ENCODE measurements at regions not wholly inside any gene's neighbourhood (a gene's known extent, or its start where the extent isn't known, plus 50 kb on each side); places are given as distances from the start of the nearest gene placed in this dataset.

DNA sequence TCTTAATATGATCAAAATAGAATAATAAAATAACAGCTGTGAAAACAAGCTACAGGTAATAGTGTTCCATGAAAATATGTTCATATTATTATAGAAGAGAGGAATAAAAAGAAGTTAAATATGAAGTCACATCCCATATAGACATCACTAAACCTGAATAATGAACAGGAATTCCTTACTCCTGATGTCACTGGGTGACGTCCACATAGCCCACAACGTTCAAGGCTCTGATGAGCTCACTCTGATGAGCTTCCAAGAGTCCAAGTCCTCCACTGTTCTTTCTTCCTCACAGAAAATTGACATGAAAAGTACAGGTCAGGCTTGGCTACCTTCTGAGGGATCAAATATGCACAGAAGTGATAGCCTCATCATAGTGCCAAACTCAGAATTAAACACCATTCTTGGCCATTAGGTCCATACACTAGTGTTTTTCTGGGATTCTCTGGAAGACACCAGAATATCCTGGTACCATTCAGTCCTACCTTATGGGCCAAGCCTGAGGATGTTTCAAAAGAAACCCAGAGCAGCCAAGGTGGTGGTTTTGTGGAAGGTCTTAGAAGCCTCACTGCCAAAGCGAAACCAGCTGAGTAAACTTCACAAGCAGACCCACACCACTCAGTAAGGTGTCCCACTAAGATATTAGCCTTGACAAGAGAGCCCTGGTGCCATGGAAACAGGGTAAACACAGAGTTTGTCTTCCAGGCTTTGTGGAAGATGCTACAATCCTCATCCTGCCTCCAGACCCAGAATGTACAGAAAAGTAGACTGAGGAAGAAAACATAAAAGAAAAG lies 138.4 kb upstream of the HHIP start:
- TF ChIP-seq, protein P1, sequence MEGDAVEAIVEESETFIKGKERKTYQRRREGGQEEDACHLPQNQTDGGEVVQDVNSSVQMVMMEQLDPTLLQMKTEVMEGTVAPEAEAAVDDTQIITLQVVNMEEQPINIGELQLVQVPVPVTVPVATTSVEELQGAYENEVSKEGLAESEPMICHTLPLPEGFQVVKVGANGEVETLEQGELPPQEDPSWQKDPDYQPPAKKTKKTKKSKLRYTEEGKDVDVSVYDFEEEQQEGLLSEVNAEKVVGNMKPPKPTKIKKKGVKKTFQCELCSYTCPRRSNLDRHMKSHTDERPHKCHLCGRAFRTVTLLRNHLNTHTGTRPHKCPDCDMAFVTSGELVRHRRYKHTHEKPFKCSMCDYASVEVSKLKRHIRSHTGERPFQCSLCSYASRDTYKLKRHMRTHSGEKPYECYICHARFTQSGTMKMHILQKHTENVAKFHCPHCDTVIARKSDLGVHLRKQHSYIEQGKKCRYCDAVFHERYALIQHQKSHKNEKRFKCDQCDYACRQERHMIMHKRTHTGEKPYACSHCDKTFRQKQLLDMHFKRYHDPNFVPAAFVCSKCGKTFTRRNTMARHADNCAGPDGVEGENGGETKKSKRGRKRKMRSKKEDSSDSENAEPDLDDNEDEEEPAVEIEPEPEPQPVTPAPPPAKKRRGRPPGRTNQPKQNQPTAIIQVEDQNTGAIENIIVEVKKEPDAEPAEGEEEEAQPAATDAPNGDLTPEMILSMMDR (IDR thresholded peaks at IDR 0.05; ENCODE audit: unreplicated experiment) = no peak
- no peak for DNase-seq (ENCODE audit: low spot score, unreplicated experiment)
- H3K27ac Mint-ChIP-seq = no peak overlapping the region
- no peak overlapping the region for H3K4me3 Mint-ChIP-seq (ENCODE audit: low read depth)
- no peaks in the 10 kb centered on the region for H3K9me3 Mint-ChIP-seq (ENCODE audit: low read depth)
- H3K4me1 Mint-ChIP-seq (ENCODE audit: low read depth) = no peaks in the 10 kb centered on the region
- peaks cover 14% of the 10 kb centered on the region for H3K27me3 Mint-ChIP-seq
- H3K36me3 Mint-ChIP-seq (ENCODE audit: insufficient read depth) = no peaks in the 10 kb centered on the region

DNA sequence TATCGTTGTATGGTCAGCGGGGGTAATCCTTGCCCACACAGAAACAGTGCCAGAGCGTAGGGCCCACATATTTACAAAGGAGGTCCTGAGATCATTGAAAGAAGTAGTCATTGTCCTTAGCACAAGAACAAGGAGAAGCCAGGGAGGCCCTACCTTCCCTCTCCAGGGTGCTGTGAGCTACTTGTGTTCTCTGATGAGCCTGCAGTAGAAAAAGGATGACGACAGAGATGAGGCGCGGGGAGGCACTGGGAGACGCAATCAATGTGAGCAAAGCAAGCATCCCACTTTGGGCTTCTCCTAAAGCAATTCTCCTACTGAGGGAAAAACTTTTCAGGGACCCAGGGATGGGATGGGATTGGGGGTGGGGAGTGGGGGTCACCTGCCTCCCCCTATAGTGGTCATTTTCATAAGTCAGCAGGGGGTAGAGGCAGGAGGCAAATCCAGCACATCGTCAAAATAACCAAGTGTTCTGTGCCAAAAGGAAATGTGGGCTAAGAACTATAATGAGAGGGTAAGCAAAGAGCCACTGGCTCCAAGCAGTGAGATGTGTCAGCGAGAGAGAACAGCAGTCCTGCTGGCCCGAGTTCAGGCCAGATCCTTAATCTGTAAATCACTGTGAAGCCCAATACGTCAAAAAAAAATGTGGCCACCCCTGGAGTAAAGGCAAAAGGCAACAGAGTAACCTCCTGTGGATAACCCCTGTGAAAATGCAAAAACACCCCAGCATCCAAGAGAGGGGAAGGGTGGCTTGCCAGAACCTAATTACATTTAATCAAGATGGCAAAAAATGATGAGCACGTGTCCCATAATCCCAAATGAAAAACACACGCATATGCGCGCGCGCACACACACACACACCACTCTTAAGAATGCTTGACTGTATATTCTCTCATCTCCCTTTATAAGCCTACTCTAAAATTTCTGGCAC lies 136.6 kb upstream of the HHIP start:
- DNase-seq (ENCODE audit: low spot score, unreplicated experiment) = no peak
- Mint-ChIP-seq H3K4me1 (ENCODE audit: low read depth) (no peaks in the 10 kb centered on the region), H3K36me3 (ENCODE audit: insufficient read depth) (no peaks in the 10 kb centered on the region), H3K27me3 (peaks cover 21% of the 10 kb centered on the region), H3K4me3 (ENCODE audit: low read depth) (no peak overlapping the region), H3K9me3 (ENCODE audit: low read depth) (no peaks in the 10 kb centered on the region), H3K27ac (no peak overlapping the region)
- TF ChIP-seq, protein P1 (IDR thresholded peaks at IDR 0.05; ENCODE audit: unreplicated experiment) = no peak

- DNase-seq (ENCODE audit: low spot score, unreplicated experiment) = no peak
- Mint-ChIP-seq H3K4me1 (ENCODE audit: low read depth) (peaks cover 6% of the 10 kb centered on the region), H3K4me3 (ENCODE audit: low read depth) (no peak overlapping the region), H3K27me3 (peaks cover 59% of the 10 kb centered on the region), H3K36me3 (ENCODE audit: insufficient read depth) (no peaks in the 10 kb centered on the region), H3K9me3 (ENCODE audit: low read depth) (no peaks in the 10 kb centered on the region), H3K27ac (no peak overlapping the region)
- TF ChIP-seq, protein P1 (IDR thresholded peaks at IDR 0.05; ENCODE audit: unreplicated experiment) = no peak
Measured at GRCh38 chr4:144514736-144515135, 131.2 kb upstream of the HHIP start.

- no peak overlapping the region for H3K27ac Mint-ChIP-seq
- H3K4me3 Mint-ChIP-seq (ENCODE audit: low read depth) = no peak overlapping the region
- DNase-seq (ENCODE audit: low spot score, unreplicated experiment) = no peak
- TF ChIP-seq, protein P1 (IDR thresholded peaks at IDR 0.05; ENCODE audit: unreplicated experiment) = no peak
- H3K27me3 Mint-ChIP-seq = peaks cover 76% of the 10 kb centered on the region
- H3K9me3 Mint-ChIP-seq (ENCODE audit: low read depth) = no peaks in the 10 kb centered on the region
- peaks cover 9% of the 10 kb centered on the region for H3K4me1 Mint-ChIP-seq (ENCODE audit: low read depth)
- no peaks in the 10 kb centered on the region for H3K36me3 Mint-ChIP-seq (ENCODE audit: insufficient read depth)
Measured at GRCh38 chr4:144518181-144518895, 127.6 kb upstream of the HHIP start.

GRCh38 chr4:144531841-144532240 lies 114.1 kb upstream of the HHIP start:
- TF ChIP-seq, protein P1 (IDR thresholded peaks at IDR 0.05; ENCODE audit: unreplicated experiment) = no peak
- peaks cover 43% of the 10 kb centered on the region for H3K27me3 Mint-ChIP-seq
- H3K4me3 Mint-ChIP-seq (ENCODE audit: low read depth) = no peak overlapping the region
- no peak for DNase-seq (ENCODE audit: low spot score, unreplicated experiment)
- no peak overlapping the region for H3K27ac Mint-ChIP-seq
- no peaks in the 10 kb centered on the region for H3K9me3 Mint-ChIP-seq (ENCODE audit: low read depth)
- no peaks in the 10 kb centered on the region for H3K36me3 Mint-ChIP-seq (ENCODE audit: insufficient read depth)
- H3K4me1 Mint-ChIP-seq (ENCODE audit: low read depth) = peaks cover 5% of the 10 kb centered on the region

Data from progenitor cell of endocrine pancreas (in vitro differentiated cells).